ENCODE measurements at regions not wholly inside any gene's neighbourhood (a gene's known extent, or its start where the extent isn't known, plus 50 kb on each side); places are given as distances from the start of the nearest gene placed in this dataset.
A peak's percentile ranks its signal among the peaks of the same experiment; 100 is the strongest.

DNA sequence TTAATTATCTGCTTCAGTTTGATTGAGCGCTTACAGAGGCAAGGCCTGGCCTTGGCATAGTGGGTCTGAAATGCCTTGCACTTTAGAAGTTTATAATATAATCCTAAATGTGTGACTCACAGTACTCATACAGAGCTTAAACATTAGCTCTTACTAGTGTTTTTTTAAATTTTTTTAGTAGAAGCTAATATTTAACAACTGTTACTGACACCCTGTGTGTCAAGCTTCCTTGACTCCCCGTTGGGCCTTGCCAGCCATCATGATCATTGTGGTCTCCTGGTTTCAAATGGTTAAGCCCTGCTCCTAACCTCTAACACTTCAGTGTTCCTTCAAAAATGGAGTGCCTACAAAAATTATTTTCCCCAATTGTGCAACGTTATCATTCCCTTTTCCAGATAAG is 126.9 kb downstream of the GALC start:
- H3K4me2 ChIP-seq (ENCODE audit: low read length): no peak overlapping the region
- H3K9me2 ChIP-seq (ENCODE audit: insufficient read depth, low read length): no peaks in the 10 kb centered on the region
- H3K27me3 ChIP-seq (ENCODE audit: insufficient read depth, low read depth, low read length): no peaks in the 10 kb centered on the region
- H3K4me3 ChIP-seq (ENCODE audit: low read length): no peak overlapping the region
- no peaks in the 10 kb centered on the region for H3K79me2 ChIP-seq (replicated peaks; ENCODE audit: insufficient read depth, low read length)
- no peaks in the 10 kb centered on the region for H3F3A ChIP-seq (ENCODE audit: insufficient read depth, low read length, poor library complexity, severe bottlenecking)
- no peak overlapping the region for H3K27ac ChIP-seq (ENCODE audit: low read length)
- no peak overlapping the region for H2AFZ ChIP-seq (ENCODE audit: low read depth, low read length)
- H3K9ac ChIP-seq (ENCODE audit: low read length): no peak overlapping the region
- no peak for TF ChIP-seq EP300 (conservative IDR thresholded peaks at IDR 0.05; ENCODE audit: poor library complexity, severe bottlenecking)
- TF ChIP-seq TAF1 (IDR thresholded peaks at IDR 0.05; ENCODE audit: low read depth): no peak
- TF ChIP-seq SMC3 (conservative IDR thresholded peaks at IDR 0.05; ENCODE audit: poor library complexity): no peak
- TF ChIP-seq POLR2AphosphoS5 (IDR thresholded peaks at IDR 0.05): no peak
- TF ChIP-seq EZH2 (IDR thresholded peaks at IDR 0.05; ENCODE audit: borderline replicate concordance, insufficient read depth, low read length, poor library complexity, severe bottlenecking): no peak
- no peak for TF ChIP-seq CTCF (IDR thresholded peaks at IDR 0.05; ENCODE audit: poor library complexity, severe bottlenecking)
- TF ChIP-seq REST (IDR thresholded peaks at IDR 0.05; ENCODE audit: borderline replicate concordance): no peak
- TF ChIP-seq RAD21 (conservative IDR thresholded peaks at IDR 0.05): no peak
- TF ChIP-seq MXI1 (conservative IDR thresholded peaks at IDR 0.05; ENCODE audit: poor library complexity, severe bottlenecking): no peak
- no peaks in the 10 kb centered on the region for H3K36me3 ChIP-seq (ENCODE audit: insufficient read depth, low read length)
- H3K9me3 ChIP-seq (ENCODE audit: low read length): no peaks in the 10 kb centered on the region
- no peaks in the 10 kb centered on the region for H4K20me1 ChIP-seq (ENCODE audit: insufficient read depth)

DNA sequence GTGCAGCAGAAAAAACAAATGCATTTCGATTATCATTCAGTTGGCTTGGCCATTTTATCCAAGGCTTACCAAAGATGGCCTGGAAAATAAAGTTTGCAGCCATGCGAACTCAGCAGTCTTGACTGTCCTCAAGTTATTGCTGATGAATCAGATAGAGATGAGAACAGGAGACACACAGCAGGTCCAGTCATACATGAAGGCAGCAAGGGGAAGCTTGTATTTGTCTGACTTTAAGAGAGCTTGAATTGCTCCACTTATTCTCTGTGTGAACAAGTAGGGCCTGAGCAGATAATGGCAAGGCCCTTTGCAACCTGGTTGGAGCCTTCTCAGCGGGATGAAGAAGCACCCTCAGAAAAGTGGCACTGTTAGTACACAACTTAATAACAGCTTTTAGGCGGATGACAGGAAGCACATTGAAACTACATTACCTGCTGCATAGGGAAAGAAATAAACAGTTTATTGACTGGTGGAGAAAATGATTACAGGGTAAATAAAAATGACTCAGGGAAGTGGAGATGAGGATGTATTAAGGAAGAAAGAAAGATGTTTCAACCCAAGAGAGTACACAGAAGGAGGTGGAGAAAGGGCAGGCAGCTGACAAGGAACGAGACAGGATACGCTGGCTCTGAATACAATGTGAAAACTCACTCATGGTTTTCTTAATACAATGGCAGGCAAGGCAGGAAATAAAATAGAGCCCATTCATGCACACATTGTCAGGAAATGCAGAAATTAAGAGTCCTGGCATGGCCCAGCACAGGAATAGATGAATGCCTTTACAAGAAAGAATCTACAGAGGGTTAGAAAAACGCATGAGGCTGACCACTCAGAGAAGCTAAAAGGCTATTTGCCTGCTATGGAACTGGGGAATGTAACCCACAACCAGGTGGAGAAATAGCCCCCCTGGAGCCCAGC is 128.4 kb downstream of the GALC start:
- H3F3A ChIP-seq (ENCODE audit: insufficient read depth, low read length, poor library complexity, severe bottlenecking): no peaks in the 10 kb centered on the region
- TF ChIP-seq REST (IDR thresholded peaks at IDR 0.05; ENCODE audit: borderline replicate concordance) (no peak), CTCF (IDR thresholded peaks at IDR 0.05; ENCODE audit: poor library complexity, severe bottlenecking) (no peak), POLR2AphosphoS5 (IDR thresholded peaks at IDR 0.05) (peak; percentile 94), MXI1 (conservative IDR thresholded peaks at IDR 0.05; ENCODE audit: poor library complexity, severe bottlenecking) (no peak), TAF1 (IDR thresholded peaks at IDR 0.05; ENCODE audit: low read depth) (no peak), EP300 (conservative IDR thresholded peaks at IDR 0.05; ENCODE audit: poor library complexity, severe bottlenecking) (peak; percentile 15), SMC3 (conservative IDR thresholded peaks at IDR 0.05; ENCODE audit: poor library complexity) (no peak), EZH2 (IDR thresholded peaks at IDR 0.05; ENCODE audit: borderline replicate concordance, insufficient read depth, low read length, poor library complexity, severe bottlenecking) (no peak)

More for the DNA sequence above, 128.4 kb downstream of the GALC start:
- Histone ChIP-seq H3K4me2 (ENCODE audit: low read length) (no peak overlapping the region), H3K4me3 (ENCODE audit: low read length) (no peak overlapping the region), H3K9me2 (ENCODE audit: insufficient read depth, low read length) (no peaks in the 10 kb centered on the region), H2AFZ (ENCODE audit: low read depth, low read length) (no peak overlapping the region), H3K9me3 (ENCODE audit: low read length) (no peaks in the 10 kb centered on the region), H3K79me2 (replicated peaks; ENCODE audit: insufficient read depth, low read length) (no peaks in the 10 kb centered on the region), H3K27ac (ENCODE audit: low read length) (no peak overlapping the region), H3K9ac (ENCODE audit: low read length) (no peak overlapping the region), H4K20me1 (ENCODE audit: insufficient read depth) (no peaks in the 10 kb centered on the region), H3K36me3 (ENCODE audit: insufficient read depth, low read length) (no peaks in the 10 kb centered on the region), H3K27me3 (ENCODE audit: insufficient read depth, low read depth, low read length) (no peaks in the 10 kb centered on the region)
